Muscle layer of duodenum (tissue), 2 donors: ENCODE measurements at regions not wholly inside any gene's neighbourhood (a gene's known extent, or its start where the extent isn't known, plus 50 kb on each side); places are given as distances from the start of the nearest gene placed in this dataset.
"Not testable (repeated sequence)": the region's sequence is repeated elsewhere in the genome, so short reads cannot be mapped to it uniquely, and the experiment has no call there.

ENCODE experiments used
- H3K27ac ChIP-seq: one replicate; pipeline ENCODE4 v1.7.0; 2013; ENCODE audit warnings: mild to moderate bottlenecking, low read length
- H3K27me3 ChIP-seq: one replicate; pipeline ENCODE4 v1.7.0; 2013; ENCODE audit warnings: low read depth, mild to moderate bottlenecking, control low read depth, low read length
- H3K36me3 ChIP-seq, 2 donors: one replicate each; pipeline ENCODE4 v1.7.0; 2013; ENCODE audit warnings: low read length in 2 of 2, control low read depth in 1 of 2, mild to moderate bottlenecking in 1 of 2; ENCODE audit not compliant: insufficient read depth in 2 of 2, control insufficient read depth in 1 of 2
- H3K4me1 ChIP-seq, 2 donors: one replicate each; pipeline ENCODE4 v1.7.0; 2013; ENCODE audit warnings: low read length in 2 of 2, mild to moderate bottlenecking in 2 of 2, control low read depth in 1 of 2, moderate library complexity in 1 of 2; ENCODE audit not compliant: insufficient read depth in 2 of 2, control insufficient read depth in 1 of 2
- H3K4me3 ChIP-seq, 2 donors: one replicate each; pipeline ENCODE4 v1.7.0; 2013; ENCODE audit warnings: low read length in 2 of 2, low read depth in 1 of 2, mild to moderate bottlenecking in 1 of 2
- H3K9me3 ChIP-seq, 2 donors: one replicate each; pipeline ENCODE4 v1.7.0; 2013; ENCODE audit warnings: low read length in 2 of 2, control low read depth in 1 of 2, mild to moderate bottlenecking in 1 of 2; ENCODE audit not compliant: control insufficient read depth in 1 of 2
- donor health status: healthy.

- peaks cover 0 to 3% of the 10 kb centered on the region in 2 donors for H3K9me3 ChIP-seq
- no peak overlapping the region for H3K4me3 ChIP-seq
- H3K27ac ChIP-seq, result no peak overlapping the region
- no peaks in the 10 kb centered on the region for H3K4me1 ChIP-seq
- H3K36me3 ChIP-seq, result no peaks in the 10 kb centered on the region
- no peaks in the 10 kb centered on the region for H3K27me3 ChIP-seq
These were observed 511.6 kb upstream of the FAM174A start for GRCh38 chr5:100023536-100023935.

GRCh38 chr5:100017520-100018262 is 517.5 kb upstream of the FAM174A start:
- Histone ChIP-seq H3K4me1 (no peaks in the 10 kb centered on the region), H3K27me3 (no peaks in the 10 kb centered on the region), H3K9me3 (no peaks in the 10 kb centered on the region), H3K27ac (no peak overlapping the region), H3K4me3 (no peak overlapping the region), H3K36me3 (no peaks in the 10 kb centered on the region)

- not testable (repeated sequence) for H3K4me3 ChIP-seq, H3K27ac ChIP-seq, H3K36me3 ChIP-seq, H3K27me3 ChIP-seq, H3K4me1 ChIP-seq, H3K9me3 ChIP-seq
These were observed 521.9 kb upstream of the FAM174A start for GRCh38 chr5:100013305-100013704.

GRCh38 chr5:100011160-100011559 is 524.0 kb upstream of the FAM174A start:
- not testable (repeated sequence) for H3K36me3 ChIP-seq, H3K4me1 ChIP-seq, H3K27me3 ChIP-seq, H3K9me3 ChIP-seq, H3K4me3 ChIP-seq, H3K27ac ChIP-seq

- no peaks in the 10 kb centered on the region for H3K4me1 ChIP-seq
- no peak overlapping the region for H3K4me3 ChIP-seq
- H3K27me3 ChIP-seq, result no peaks in the 10 kb centered on the region
- H3K36me3 ChIP-seq, result no peaks in the 10 kb centered on the region
- no peak overlapping the region for H3K27ac ChIP-seq
- no peaks in the 10 kb centered on the region for H3K9me3 ChIP-seq
These were observed 530.2 kb upstream of the FAM174A start for GRCh38 chr5:100004969-100005368.

GRCh38 chr5:99998319-99998718 is 536.9 kb upstream of the FAM174A start:
- no peak overlapping the region for H3K4me3 ChIP-seq
- H3K27ac ChIP-seq, result no peak overlapping the region
- H3K27me3 ChIP-seq, result no peaks in the 10 kb centered on the region

GRCh38 chr5:99995407-99995806 is 539.8 kb upstream of the FAM174A start:
- Histone ChIP-seq H3K4me1 (no peaks in the 10 kb centered on the region), H3K4me3 (no peak overlapping the region), H3K9me3 (no peaks in the 10 kb centered on the region), H3K27me3 (no peaks in the 10 kb centered on the region), H3K27ac (no peak overlapping the region), H3K36me3 (no peaks in the 10 kb centered on the region)

More at GRCh38 chr5:99998319-99998718, 536.9 kb upstream of the FAM174A start:
- Histone ChIP-seq H3K4me1 (no peaks in the 10 kb centered on the region), H3K9me3 (no peaks in the 10 kb centered on the region), H3K36me3 (no peaks in the 10 kb centered on the region)

- Histone ChIP-seq H3K36me3 (no peaks in the 10 kb centered on the region), H3K9me3 (no peaks in the 10 kb centered on the region), H3K4me1 (no peaks in the 10 kb centered on the region), H3K27me3 (no peaks in the 10 kb centered on the region), H3K27ac (no peak overlapping the region), H3K4me3 (no peak overlapping the region)
These were observed 561.4 kb upstream of the FAM174A start for GRCh38 chr5:99973779-99974178.

GRCh38 chr5:99955962-99956361 is 579.2 kb upstream of the FAM174A start:
- no peaks in the 10 kb centered on the region for H3K9me3 ChIP-seq
- no peak overlapping the region for H3K4me3 ChIP-seq
- no peak overlapping the region for H3K27ac ChIP-seq
- H3K36me3 ChIP-seq, result no peaks in the 10 kb centered on the region
- H3K4me1 ChIP-seq, result no peaks in the 10 kb centered on the region
- H3K27me3 ChIP-seq, result no peaks in the 10 kb centered on the region

GRCh38 chr5:99955006-99955405 is 580.2 kb upstream of the FAM174A start:
- Histone ChIP-seq H3K36me3 (no peaks in the 10 kb centered on the region), H3K27ac (no peak overlapping the region), H3K27me3 (no peaks in the 10 kb centered on the region), H3K4me3 (no peak overlapping the region), H3K9me3 (peaks cover 0 to 3% of the 10 kb centered on the region in 2 donors), H3K4me1 (no peaks in the 10 kb centered on the region)

- H3K4me1 ChIP-seq, result no peaks in the 10 kb centered on the region
- H3K36me3 ChIP-seq, result no peaks in the 10 kb centered on the region
- peaks cover 0 to 3% of the 10 kb centered on the region in 2 donors for H3K9me3 ChIP-seq
- H3K4me3 ChIP-seq, result no peak overlapping the region
- no peak overlapping the region for H3K27ac ChIP-seq
- H3K27me3 ChIP-seq, result no peaks in the 10 kb centered on the region
These were observed 585.1 kb upstream of the FAM174A start for GRCh38 chr5:99949969-99950524.

- no peak overlapping the region for H3K27ac ChIP-seq
- H3K36me3 ChIP-seq, result no peaks in the 10 kb centered on the region
- H3K4me1 ChIP-seq, result no peaks in the 10 kb centered on the region
- H3K9me3 ChIP-seq, result peaks cover 0 to 3% of the 10 kb centered on the region in 2 donors
- no peaks in the 10 kb centered on the region for H3K27me3 ChIP-seq
- H3K4me3 ChIP-seq, result no peak overlapping the region
These were observed 585.8 kb upstream of the FAM174A start for GRCh38 chr5:99949361-99949760.
